ENCODE measurements at regions not wholly inside any gene's neighbourhood (a gene's known extent, or its start where the extent isn't known, plus 50 kb on each side); places are given as distances from the start of the nearest gene placed in this dataset.

DNA sequence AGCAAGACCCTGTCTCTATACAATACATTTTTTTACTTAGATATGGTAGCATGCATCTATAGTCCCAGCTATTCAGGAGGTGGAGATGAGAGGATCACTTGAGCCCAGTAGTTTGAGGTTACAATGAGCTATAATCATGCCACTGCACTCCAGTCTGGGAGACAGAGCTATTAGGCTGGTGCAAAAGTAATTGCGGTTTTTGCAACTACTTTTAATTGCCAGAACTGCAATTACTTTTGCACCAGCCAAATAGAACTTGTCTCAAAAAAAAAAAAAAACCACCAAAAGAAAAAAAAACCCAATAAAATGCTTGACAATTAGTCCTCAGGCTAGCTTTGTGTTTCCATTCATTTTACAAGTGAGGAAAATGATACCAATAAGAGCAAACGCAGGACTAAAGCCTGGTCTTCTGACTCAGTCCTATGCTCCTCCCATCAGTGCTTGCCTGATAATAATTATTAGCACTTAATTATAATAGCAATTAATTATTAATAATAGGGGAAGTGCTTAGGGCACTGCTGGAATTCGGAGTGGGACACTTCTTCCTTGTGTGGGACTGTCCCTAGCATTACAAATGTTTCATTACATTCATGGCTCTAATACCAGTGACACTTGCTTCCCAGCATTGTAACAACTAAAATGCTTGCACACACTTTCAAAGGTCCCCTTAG lies 73.1 kb upstream of the TAF1L start:
- Histone ChIP-seq H3K18ac (ENCODE audit: low read depth in 1 of 2, low read length in 2 of 2) (no peak overlapping the region), H2BK12ac (ENCODE audit: low read length in 2 of 2) (no peak overlapping the region), H2BK120ac (ENCODE audit: low read depth, low read length) (no peak overlapping the region), H3K36me3 (ENCODE audit: control insufficient read depth in 1 of 2, insufficient read depth in 2 of 2, low read depth in 1 of 2, low read length in 2 of 2) (no peaks in the 10 kb centered on the region), H3K23ac (ENCODE audit: low read length in 2 of 2) (no peak overlapping the region), H4K91ac (ENCODE audit: low read length) (no peak overlapping the region), H2AK5ac (ENCODE audit: low read length, severe bottlenecking) (no peak overlapping the region), H2BK15ac (ENCODE audit: low read depth, poor library complexity, severe bottlenecking) (no peak overlapping the region), H3K27me3 (ENCODE audit: control insufficient read depth in 1 of 2, insufficient read depth in 1 of 2, low read length in 2 of 2) (no peaks in the 10 kb centered on the region), H3K79me1 (replicated peaks; ENCODE audit: low read length, poor library complexity, severe bottlenecking) (no peaks in the 10 kb centered on the region), H2AFZ (ENCODE audit: low read depth, low read length) (no peak overlapping the region), H3K4me3 (ENCODE audit: insufficient read depth in 1 of 2, low read depth in 1 of 2, low read length in 2 of 2) (no peak overlapping the region), H3K27ac (ENCODE audit: low read length, poor library complexity, severe bottlenecking) (no peak overlapping the region), H3K4me2 (ENCODE audit: low read length, poor library complexity, severe bottlenecking) (no peak overlapping the region), H4K8ac (ENCODE audit: low read length) (no peak overlapping the region), H3K9ac (ENCODE audit: low read length) (no peak overlapping the region), H3K14ac (ENCODE audit: low read length in 2 of 2) (no peak overlapping the region), H2BK5ac (ENCODE audit: low read depth, low read length, poor library complexity, severe bottlenecking) (no peak overlapping the region), H3K4ac (ENCODE audit: low read depth in 1 of 2, low read length in 2 of 2) (no peak overlapping the region), H3K4me1 (ENCODE audit: control insufficient read depth, insufficient read depth, low read depth, low read length) (peaks cover 1% of the 10 kb centered on the region), H3K9me3 (ENCODE audit: control insufficient read depth, low read length) (no peaks in the 10 kb centered on the region)
- 54% methylated on average over 3 of the region's 3 CpGs for WGBS
- no peak for DNase-seq

DNA sequence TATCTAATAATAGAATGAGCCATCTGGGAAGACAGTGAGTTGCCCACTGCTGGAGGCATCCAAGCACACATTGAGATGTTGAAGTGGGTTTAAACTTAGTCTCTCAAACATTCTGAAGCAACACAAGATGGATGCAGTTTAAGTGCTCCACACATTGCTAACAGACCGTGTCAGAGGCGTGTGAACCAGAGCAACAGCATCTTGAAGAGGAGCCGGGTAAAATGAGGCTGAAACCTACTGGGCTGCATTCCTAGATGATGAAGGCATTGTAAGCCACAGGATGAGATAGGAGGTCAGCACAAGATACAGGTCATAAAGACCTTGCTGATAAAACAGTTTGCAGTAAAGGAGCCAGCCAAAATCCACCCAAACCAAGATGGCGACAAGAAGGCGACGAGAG lies 73.5 kb upstream of the TMEM215 start:
- Histone ChIP-seq H3K27me3 (ENCODE audit: control insufficient read depth in 1 of 2, insufficient read depth in 1 of 2, low read length in 2 of 2) (no peaks in the 10 kb centered on the region), H2BK15ac (ENCODE audit: low read depth, poor library complexity, severe bottlenecking) (no peak overlapping the region), H3K79me1 (replicated peaks; ENCODE audit: low read length, poor library complexity, severe bottlenecking) (no peaks in the 10 kb centered on the region), H4K91ac (ENCODE audit: low read length) (no peak overlapping the region), H3K9ac (ENCODE audit: low read length) (no peak overlapping the region), H3K4me2 (ENCODE audit: low read length, poor library complexity, severe bottlenecking) (no peak overlapping the region), H4K8ac (ENCODE audit: low read length) (no peak overlapping the region), H2BK120ac (ENCODE audit: low read depth, low read length) (no peak overlapping the region), H3K4me1 (ENCODE audit: control insufficient read depth, insufficient read depth, low read depth, low read length) (peaks cover 1% of the 10 kb centered on the region), H2BK5ac (ENCODE audit: low read depth, low read length, poor library complexity, severe bottlenecking) (no peak overlapping the region), H2AFZ (ENCODE audit: low read depth, low read length) (no peak overlapping the region), H3K4ac (ENCODE audit: low read depth in 1 of 2, low read length in 2 of 2) (no peak overlapping the region), H2BK12ac (ENCODE audit: low read length in 2 of 2) (no peak overlapping the region), H2AK5ac (ENCODE audit: low read length, severe bottlenecking) (no peak overlapping the region), H3K14ac (ENCODE audit: low read length in 2 of 2) (no peak overlapping the region), H3K9me3 (ENCODE audit: control insufficient read depth, low read length) (no peaks in the 10 kb centered on the region), H3K18ac (ENCODE audit: low read depth in 1 of 2, low read length in 2 of 2) (no peak overlapping the region), H3K36me3 (ENCODE audit: control insufficient read depth in 1 of 2, insufficient read depth in 2 of 2, low read depth in 1 of 2, low read length in 2 of 2) (no peaks in the 10 kb centered on the region), H3K23ac (ENCODE audit: low read length in 2 of 2) (no peak overlapping the region), H3K27ac (ENCODE audit: low read length, poor library complexity, severe bottlenecking) (no peak overlapping the region), H3K4me3 (ENCODE audit: insufficient read depth in 1 of 2, low read depth in 1 of 2, low read length in 2 of 2) (no peak overlapping the region)
- no peak for DNase-seq
- WGBS, result 92% methylated on average over 6 of the region's 6 CpGs

- Histone ChIP-seq H2BK15ac (ENCODE audit: low read depth, poor library complexity, severe bottlenecking) (no peak overlapping the region), H3K4me2 (ENCODE audit: low read length, poor library complexity, severe bottlenecking) (no peak overlapping the region), H3K36me3 (ENCODE audit: control insufficient read depth in 1 of 2, insufficient read depth in 2 of 2, low read depth in 1 of 2, low read length in 2 of 2) (no peaks in the 10 kb centered on the region), H3K9ac (ENCODE audit: low read length) (no peak overlapping the region), H3K27ac (ENCODE audit: low read length, poor library complexity, severe bottlenecking) (no peak overlapping the region), H3K4ac (ENCODE audit: low read depth in 1 of 2, low read length in 2 of 2) (no peak overlapping the region), H2BK120ac (ENCODE audit: low read depth, low read length) (no peak overlapping the region), H3K27me3 (ENCODE audit: control insufficient read depth in 1 of 2, insufficient read depth in 1 of 2, low read length in 2 of 2) (peaks cover 0 to 7% of the 10 kb centered on the region in 2 experiments), H3K9me3 (ENCODE audit: control insufficient read depth, low read length) (no peaks in the 10 kb centered on the region), H2BK5ac (ENCODE audit: low read depth, low read length, poor library complexity, severe bottlenecking) (no peak overlapping the region), H3K4me3 (ENCODE audit: insufficient read depth in 1 of 2, low read depth in 1 of 2, low read length in 2 of 2) (no peak overlapping the region), H3K4me1 (ENCODE audit: control insufficient read depth, insufficient read depth, low read depth, low read length) (no peaks in the 10 kb centered on the region), H3K79me1 (replicated peaks; ENCODE audit: low read length, poor library complexity, severe bottlenecking) (no peaks in the 10 kb centered on the region), H3K18ac (ENCODE audit: low read depth in 1 of 2, low read length in 2 of 2) (no peak overlapping the region), H4K8ac (ENCODE audit: low read length) (no peak overlapping the region), H3K14ac (ENCODE audit: low read length in 2 of 2) (no peak overlapping the region), H4K91ac (ENCODE audit: low read length) (no peak overlapping the region), H3K23ac (ENCODE audit: low read length in 2 of 2) (no peak overlapping the region), H2BK12ac (ENCODE audit: low read length in 2 of 2) (no peak overlapping the region), H2AK5ac (ENCODE audit: low read length, severe bottlenecking) (no peak overlapping the region), H2AFZ (ENCODE audit: low read depth, low read length) (no peak overlapping the region)
- DNase-seq, result no peak
- WGBS, result no CpG with 5 or more reads among the region's 1 CpG
These were observed 66.9 kb upstream of the TMEM215 start for GRCh38 chr9:32716425-32716824.

DNA sequence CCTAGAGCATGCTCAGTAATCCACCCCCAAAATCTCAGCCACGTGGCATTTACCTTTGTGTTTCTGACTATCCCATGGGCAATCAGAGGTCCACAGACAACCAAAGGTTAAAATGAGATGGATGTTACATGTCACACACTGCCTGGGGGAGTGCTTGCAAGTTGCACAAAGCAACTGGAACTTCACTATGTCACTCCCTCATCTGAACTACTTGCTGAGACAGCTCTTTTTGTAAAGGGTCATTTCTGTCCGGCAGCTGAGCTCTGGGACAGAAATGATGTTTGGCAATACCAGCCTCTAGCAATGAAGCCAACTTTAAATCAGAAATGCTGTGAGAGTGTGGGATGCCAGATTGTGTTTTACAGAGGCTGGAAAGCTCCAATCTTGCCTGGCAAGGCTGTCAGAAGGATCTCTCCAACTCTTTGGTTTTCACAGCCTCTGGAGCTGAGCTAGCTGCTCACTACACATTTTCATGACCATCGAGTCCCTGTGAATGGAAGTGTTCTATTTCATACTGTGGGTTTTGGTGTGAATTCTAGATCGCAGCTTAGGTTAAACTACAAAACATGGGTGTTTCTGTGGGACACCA lies 66.3 kb upstream of the TMEM215 start:
- Histone ChIP-seq H3K23ac (ENCODE audit: low read length in 2 of 2) (no peak overlapping the region), H2BK15ac (ENCODE audit: low read depth, poor library complexity, severe bottlenecking) (no peak overlapping the region), H2BK12ac (ENCODE audit: low read length in 2 of 2) (no peak overlapping the region), H4K91ac (ENCODE audit: low read length) (no peak overlapping the region), H3K4me1 (ENCODE audit: control insufficient read depth, insufficient read depth, low read depth, low read length) (no peaks in the 10 kb centered on the region), H2AK5ac (ENCODE audit: low read length, severe bottlenecking) (no peak overlapping the region), H2BK120ac (ENCODE audit: low read depth, low read length) (no peak overlapping the region), H3K27me3 (ENCODE audit: control insufficient read depth in 1 of 2, insufficient read depth in 1 of 2, low read length in 2 of 2) (peaks cover 0 to 13% of the 10 kb centered on the region in 2 experiments), H3K9ac (ENCODE audit: low read length) (no peak overlapping the region), H3K79me1 (replicated peaks; ENCODE audit: low read length, poor library complexity, severe bottlenecking) (no peaks in the 10 kb centered on the region), H3K14ac (ENCODE audit: low read length in 2 of 2) (no peak overlapping the region), H3K4me3 (ENCODE audit: insufficient read depth in 1 of 2, low read depth in 1 of 2, low read length in 2 of 2) (no peak overlapping the region), H3K18ac (ENCODE audit: low read depth in 1 of 2, low read length in 2 of 2) (no peak overlapping the region), H3K9me3 (ENCODE audit: control insufficient read depth, low read length) (no peaks in the 10 kb centered on the region), H2AFZ (ENCODE audit: low read depth, low read length) (no peak overlapping the region), H3K4ac (ENCODE audit: low read depth in 1 of 2, low read length in 2 of 2) (no peak overlapping the region), H3K4me2 (ENCODE audit: low read length, poor library complexity, severe bottlenecking) (no peak overlapping the region), H4K8ac (ENCODE audit: low read length) (no peak overlapping the region), H3K27ac (ENCODE audit: low read length, poor library complexity, severe bottlenecking) (no peak overlapping the region), H2BK5ac (ENCODE audit: low read depth, low read length, poor library complexity, severe bottlenecking) (no peak overlapping the region), H3K36me3 (ENCODE audit: control insufficient read depth in 1 of 2, insufficient read depth in 2 of 2, low read depth in 1 of 2, low read length in 2 of 2) (no peaks in the 10 kb centered on the region)
- no peak for DNase-seq
- 42% methylated on average over 4 of the region's 4 CpGs for WGBS

All from mesenchymal stem cell (in vitro differentiated cells and primary cell).